ENCODE measurements at regions not wholly inside any gene's neighbourhood (a gene's known extent, or its start where the extent isn't known, plus 50 kb on each side); places are given as distances from the start of the nearest gene placed in this dataset.

GRCh38 chr2:215535125-215535668 is 99.3 kb upstream of the FN1 start:
- TF ChIP-seq, protein P1, sequence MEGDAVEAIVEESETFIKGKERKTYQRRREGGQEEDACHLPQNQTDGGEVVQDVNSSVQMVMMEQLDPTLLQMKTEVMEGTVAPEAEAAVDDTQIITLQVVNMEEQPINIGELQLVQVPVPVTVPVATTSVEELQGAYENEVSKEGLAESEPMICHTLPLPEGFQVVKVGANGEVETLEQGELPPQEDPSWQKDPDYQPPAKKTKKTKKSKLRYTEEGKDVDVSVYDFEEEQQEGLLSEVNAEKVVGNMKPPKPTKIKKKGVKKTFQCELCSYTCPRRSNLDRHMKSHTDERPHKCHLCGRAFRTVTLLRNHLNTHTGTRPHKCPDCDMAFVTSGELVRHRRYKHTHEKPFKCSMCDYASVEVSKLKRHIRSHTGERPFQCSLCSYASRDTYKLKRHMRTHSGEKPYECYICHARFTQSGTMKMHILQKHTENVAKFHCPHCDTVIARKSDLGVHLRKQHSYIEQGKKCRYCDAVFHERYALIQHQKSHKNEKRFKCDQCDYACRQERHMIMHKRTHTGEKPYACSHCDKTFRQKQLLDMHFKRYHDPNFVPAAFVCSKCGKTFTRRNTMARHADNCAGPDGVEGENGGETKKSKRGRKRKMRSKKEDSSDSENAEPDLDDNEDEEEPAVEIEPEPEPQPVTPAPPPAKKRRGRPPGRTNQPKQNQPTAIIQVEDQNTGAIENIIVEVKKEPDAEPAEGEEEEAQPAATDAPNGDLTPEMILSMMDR (IDR thresholded peaks at IDR 0.05) = no peak
- TF ChIP-seq NR2C2 (CRISPR knock-in tag; IDR thresholded peaks at IDR 0.05) (no peak), USF2 (CRISPR knock-in tag; IDR thresholded peaks at IDR 0.05) (no peak), MXD4 (CRISPR knock-in tag; IDR thresholded peaks at IDR 0.05; ENCODE audit: borderline replicate concordance) (no peak), EMX1 (CRISPR knock-in tag; IDR thresholded peaks at IDR 0.05) (no peak), RORB (CRISPR knock-in tag; IDR thresholded peaks at IDR 0.05) (no peak), FOXJ3 (CRISPR knock-in tag; IDR thresholded peaks at IDR 0.05; ENCODE audit: borderline replicate concordance) (no peak), ATF1 (CRISPR knock-in tag; IDR thresholded peaks at IDR 0.05) (no peak), ATF6 (CRISPR knock-in tag; IDR thresholded peaks at IDR 0.05) (no peak), ELF4 (CRISPR knock-in tag; IDR thresholded peaks at IDR 0.05; ENCODE audit: low read depth) (no peak)
- TF ChIP-seq, protein P2, sequence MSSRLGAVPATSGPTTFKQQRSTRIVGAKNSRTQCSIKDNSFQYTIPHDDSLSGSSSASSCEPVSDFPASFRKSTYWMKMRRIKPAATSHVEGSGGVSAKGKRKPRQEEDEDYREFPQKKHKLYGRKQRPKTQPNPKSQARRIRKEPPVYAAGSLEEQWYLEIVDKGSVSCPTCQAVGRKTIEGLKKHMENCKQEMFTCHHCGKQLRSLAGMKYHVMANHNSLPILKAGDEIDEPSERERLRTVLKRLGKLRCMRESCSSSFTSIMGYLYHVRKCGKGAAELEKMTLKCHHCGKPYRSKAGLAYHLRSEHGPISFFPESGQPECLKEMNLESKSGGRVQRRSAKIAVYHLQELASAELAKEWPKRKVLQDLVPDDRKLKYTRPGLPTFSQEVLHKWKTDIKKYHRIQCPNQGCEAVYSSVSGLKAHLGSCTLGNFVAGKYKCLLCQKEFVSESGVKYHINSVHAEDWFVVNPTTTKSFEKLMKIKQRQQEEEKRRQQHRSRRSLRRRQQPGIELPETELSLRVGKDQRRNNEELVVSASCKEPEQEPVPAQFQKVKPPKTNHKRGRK (CRISPR knock-in tag; IDR thresholded peaks at IDR 0.05; ENCODE audit: borderline replicate concordance) = no peak
- TF ChIP-seq, protein P3, sequence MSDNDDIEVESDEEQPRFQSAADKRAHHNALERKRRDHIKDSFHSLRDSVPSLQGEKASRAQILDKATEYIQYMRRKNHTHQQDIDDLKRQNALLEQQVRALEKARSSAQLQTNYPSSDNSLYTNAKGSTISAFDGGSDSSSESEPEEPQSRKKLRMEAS (CRISPR knock-in tag; IDR thresholded peaks at IDR 0.05) = no peak
